ENCODE measurements at regions not wholly inside any gene's neighbourhood (a gene's known extent, or its start where the extent isn't known, plus 50 kb on each side); places are given as distances from the start of the nearest gene placed in this dataset.

- TF ChIP-seq REST (tag by site-specific recombination; IDR thresholded peaks at IDR 0.05) (no peak), YY1 (tag by site-specific recombination; IDR thresholded peaks at IDR 0.05) (no peak)
These were observed 81.4 kb upstream of the KIAA1217 start for GRCh38 chr10:24127516-24127915.

Measured in HEK293 (cell line).